Gastroesophageal sphincter (tissue), 3 donors: ENCODE measurements at regions not wholly inside any gene's neighbourhood (a gene's known extent, or its start where the extent isn't known, plus 50 kb on each side); places are given as distances from the start of the nearest gene placed in this dataset.

Experiments
- POLR2A ChIP-seq, 2 donors: fragments of 450-650 bp; IDR thresholded peaks; one replicate each; pipeline ENCODE4 v1.6.1; 2017; ENCODE audit warnings: antibody characterized with exemption in 2 of 2, mild to moderate bottlenecking in 2 of 2, moderate library complexity in 1 of 2
- POLR2AphosphoS5 ChIP-seq: sonication (generic); formaldehyde crosslinking; IDR thresholded peaks from one replicate; pipeline ENCODE4 v1.6.1; 2017; ENCODE audit warnings: antibody characterized with exemption
- TF ChIP-seq, protein P1 (sequence below), 4 experiments: fragments of 200-600 bp in 2 of 4; fragments of 450-650 bp in 2 of 4; sonication (generic) in 1 of 4; IDR thresholded peaks; one replicate each; pipeline ENCODE4 v1.5.1; 2017 to 2019; ENCODE audit warnings: antibody characterized with exemption in 4 of 4, mild to moderate bottlenecking in 2 of 4, moderate library complexity in 2 of 4

DNA sequence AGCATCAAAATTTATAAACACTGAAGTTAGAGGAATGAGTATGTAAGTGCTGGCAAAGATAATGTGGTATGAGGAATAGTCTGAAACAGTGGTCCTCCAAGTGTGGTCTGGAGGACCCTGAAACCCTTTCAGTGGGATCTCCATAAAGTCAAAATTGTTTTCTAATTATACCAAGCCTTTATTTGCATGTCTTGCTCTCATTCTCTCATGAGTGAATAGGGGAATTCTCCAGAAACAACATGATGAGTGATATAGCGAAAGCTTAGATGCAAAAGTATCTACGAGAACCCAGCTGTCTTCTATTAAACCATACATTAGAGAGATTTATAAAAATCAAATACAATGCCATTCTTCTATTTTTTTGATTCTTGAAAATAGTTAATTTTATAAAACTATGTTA, 145.0 kb upstream of the RAG2 start:
- no peak for TF ChIP-seq POLR2A (IDR thresholded peaks at IDR 0.05)
- TF ChIP-seq, protein P1, sequence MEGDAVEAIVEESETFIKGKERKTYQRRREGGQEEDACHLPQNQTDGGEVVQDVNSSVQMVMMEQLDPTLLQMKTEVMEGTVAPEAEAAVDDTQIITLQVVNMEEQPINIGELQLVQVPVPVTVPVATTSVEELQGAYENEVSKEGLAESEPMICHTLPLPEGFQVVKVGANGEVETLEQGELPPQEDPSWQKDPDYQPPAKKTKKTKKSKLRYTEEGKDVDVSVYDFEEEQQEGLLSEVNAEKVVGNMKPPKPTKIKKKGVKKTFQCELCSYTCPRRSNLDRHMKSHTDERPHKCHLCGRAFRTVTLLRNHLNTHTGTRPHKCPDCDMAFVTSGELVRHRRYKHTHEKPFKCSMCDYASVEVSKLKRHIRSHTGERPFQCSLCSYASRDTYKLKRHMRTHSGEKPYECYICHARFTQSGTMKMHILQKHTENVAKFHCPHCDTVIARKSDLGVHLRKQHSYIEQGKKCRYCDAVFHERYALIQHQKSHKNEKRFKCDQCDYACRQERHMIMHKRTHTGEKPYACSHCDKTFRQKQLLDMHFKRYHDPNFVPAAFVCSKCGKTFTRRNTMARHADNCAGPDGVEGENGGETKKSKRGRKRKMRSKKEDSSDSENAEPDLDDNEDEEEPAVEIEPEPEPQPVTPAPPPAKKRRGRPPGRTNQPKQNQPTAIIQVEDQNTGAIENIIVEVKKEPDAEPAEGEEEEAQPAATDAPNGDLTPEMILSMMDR (IDR thresholded peaks at IDR 0.05) = no peak
- no peak for TF ChIP-seq POLR2AphosphoS5
